ENCODE measurements at regions not wholly inside any gene's neighbourhood (a gene's known extent, or its start where the extent isn't known, plus 50 kb on each side); places are given as distances from the start of the nearest gene placed in this dataset.
"Not testable (repeated sequence)": the region's sequence is repeated elsewhere in the genome, so short reads cannot be mapped to it uniquely, and the experiment has no call there.

GRCh38 chr9:63804205-63804604 lies 1480.8 kb downstream of the FOXD4L5 start:
- not testable (repeated sequence) for DNase-seq

- not testable (repeated sequence) for DNase-seq
Observed at GRCh38 chr9:63794081-63794685, 1490.8 kb downstream of the FOXD4L5 start.

- DNase-seq: not testable (repeated sequence)
Observed at GRCh38 chr9:63787454-63787853, 1497.6 kb downstream of the FOXD4L5 start.

GRCh38 chr9:63785059-63785458 lies 1500.0 kb downstream of the FOXD4L5 start:
- not testable (repeated sequence) for DNase-seq

GRCh38 chr9:63784421-63784820 lies 1500.6 kb downstream of the FOXD4L5 start:
- DNase-seq: not testable (repeated sequence)

- not testable (repeated sequence) for DNase-seq
Observed at GRCh38 chr9:63781817-63782439, 1503.1 kb downstream of the FOXD4L5 start.

GRCh38 chr9:63781390-63781789 lies 1503.6 kb downstream of the FOXD4L5 start:
- not testable (repeated sequence) for DNase-seq

GRCh38 chr9:63776220-63776619 lies 1508.8 kb downstream of the FOXD4L5 start:
- DNase-seq: not testable (repeated sequence)

GRCh38 chr9:63775092-63775426 lies 1510.0 kb downstream of the FOXD4L5 start:
- not testable (repeated sequence) for DNase-seq

- not testable (repeated sequence) for DNase-seq
Observed at GRCh38 chr9:63774369-63775091, 1510.5 kb downstream of the FOXD4L5 start.

GRCh38 chr9:63762230-63762629 lies 1522.8 kb downstream of the FOXD4L5 start:
- not testable (repeated sequence) for DNase-seq

GRCh38 chr9:63729021-63729420 lies 1556.0 kb downstream of the FOXD4L5 start:
- not testable (repeated sequence) for DNase-seq

- DNase-seq: no peak
Observed at GRCh38 chr9:63728287-63728686, 1556.7 kb downstream of the FOXD4L5 start.

GRCh38 chr9:63708285-63708684 lies 1576.7 kb downstream of the FOXD4L5 start:
- DNase-seq: not testable (repeated sequence)

GRCh38 chr9:63704456-63704855 lies 1580.6 kb downstream of the FOXD4L5 start:
- DNase-seq: not testable (repeated sequence)

- not testable (repeated sequence) for DNase-seq
Observed at GRCh38 chr9:63703670-63704069, 1581.3 kb downstream of the FOXD4L5 start.

- not testable (repeated sequence) for DNase-seq
Observed at GRCh38 chr9:63703138-63703665, 1581.8 kb downstream of the FOXD4L5 start.

Data from fibroblast of upper back skin (primary cell).